GM13977 (cell line): ENCODE measurements at regions not wholly inside any gene's neighbourhood (a gene's known extent, or its start where the extent isn't known, plus 50 kb on each side); places are given as distances from the start of the nearest gene placed in this dataset.
A peak's percentile ranks its signal among the peaks of the same experiment; 100 is the strongest.

Experiments
- DNase-seq: peaks from one replicate; pipeline ENCODE4 v3.0.0; 2012; ENCODE audit warnings: low spot score
- in situ Hi-C: fragments of 300-500 bp; cut with MboI; formaldehyde crosslinking; loops from one replicate; pipeline ENCODE4 v1.12.0; 2022; ENCODE audit warnings: low sequenced_read_pairs, low pct_unique_long_range_greater_than_20kb, mixed read lengths, inconsistent platforms; ENCODE audit not compliant: unreplicated experiment
- TF ChIP-seq, protein P1 (sequence below): IDR thresholded peaks from 2 replicates; pipeline ENCODE4 v1.5.1; 2012; ENCODE audit warnings: mild to moderate bottlenecking, control low read depth; ENCODE audit not compliant: insufficient read depth; ENCODE audit errors: extremely low read depth, missing control alignments

DNA sequence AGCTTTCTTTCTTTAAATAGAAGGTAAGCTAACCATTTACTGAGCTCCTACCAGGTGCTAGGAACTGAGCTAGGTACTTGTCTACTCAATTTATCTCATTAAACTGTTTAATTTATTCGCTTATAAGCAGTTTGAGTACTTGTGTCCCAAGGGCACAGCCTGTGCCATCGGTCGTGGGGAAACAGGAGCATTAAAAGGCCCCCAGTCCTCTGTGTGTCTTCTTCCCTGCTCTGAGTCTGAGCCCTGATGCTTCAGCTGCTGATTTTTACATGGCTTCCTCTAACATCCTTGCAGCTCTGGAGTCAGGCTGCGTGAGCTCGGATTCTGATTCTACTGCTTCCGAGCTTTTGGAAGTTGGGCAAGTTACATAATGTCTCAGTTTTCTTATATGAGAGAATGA lies 239.5 kb downstream of the EDEM1 start:
- no peak for DNase-seq
- TF ChIP-seq, protein P1, sequence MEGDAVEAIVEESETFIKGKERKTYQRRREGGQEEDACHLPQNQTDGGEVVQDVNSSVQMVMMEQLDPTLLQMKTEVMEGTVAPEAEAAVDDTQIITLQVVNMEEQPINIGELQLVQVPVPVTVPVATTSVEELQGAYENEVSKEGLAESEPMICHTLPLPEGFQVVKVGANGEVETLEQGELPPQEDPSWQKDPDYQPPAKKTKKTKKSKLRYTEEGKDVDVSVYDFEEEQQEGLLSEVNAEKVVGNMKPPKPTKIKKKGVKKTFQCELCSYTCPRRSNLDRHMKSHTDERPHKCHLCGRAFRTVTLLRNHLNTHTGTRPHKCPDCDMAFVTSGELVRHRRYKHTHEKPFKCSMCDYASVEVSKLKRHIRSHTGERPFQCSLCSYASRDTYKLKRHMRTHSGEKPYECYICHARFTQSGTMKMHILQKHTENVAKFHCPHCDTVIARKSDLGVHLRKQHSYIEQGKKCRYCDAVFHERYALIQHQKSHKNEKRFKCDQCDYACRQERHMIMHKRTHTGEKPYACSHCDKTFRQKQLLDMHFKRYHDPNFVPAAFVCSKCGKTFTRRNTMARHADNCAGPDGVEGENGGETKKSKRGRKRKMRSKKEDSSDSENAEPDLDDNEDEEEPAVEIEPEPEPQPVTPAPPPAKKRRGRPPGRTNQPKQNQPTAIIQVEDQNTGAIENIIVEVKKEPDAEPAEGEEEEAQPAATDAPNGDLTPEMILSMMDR = no peak
- in situ Hi-C loops = no loop called here

DNA sequence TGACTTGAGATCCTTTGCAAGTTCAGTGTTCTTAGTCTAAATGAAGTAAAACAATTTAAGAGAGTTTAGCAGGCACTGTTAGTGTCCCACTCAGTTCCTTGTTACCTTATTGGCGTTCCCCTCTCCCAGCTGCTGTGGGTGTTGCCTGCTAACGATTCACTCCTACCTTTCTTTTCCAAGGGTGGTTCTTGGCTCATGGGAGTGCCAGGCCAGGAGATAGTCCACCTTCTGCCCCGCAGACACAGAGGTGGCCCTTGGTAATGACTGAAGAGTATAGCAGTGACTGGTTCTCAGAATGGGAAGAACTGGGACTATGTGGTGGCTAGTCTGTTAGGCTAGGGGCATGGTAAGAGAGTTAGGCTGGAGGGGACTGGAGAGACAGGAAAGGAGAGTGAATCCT lies 240.4 kb downstream of the EDEM1 start:
- in situ Hi-C loops = no loop called here
- DNase-seq = no peak
- TF ChIP-seq, protein P1 = no peak

DNA sequence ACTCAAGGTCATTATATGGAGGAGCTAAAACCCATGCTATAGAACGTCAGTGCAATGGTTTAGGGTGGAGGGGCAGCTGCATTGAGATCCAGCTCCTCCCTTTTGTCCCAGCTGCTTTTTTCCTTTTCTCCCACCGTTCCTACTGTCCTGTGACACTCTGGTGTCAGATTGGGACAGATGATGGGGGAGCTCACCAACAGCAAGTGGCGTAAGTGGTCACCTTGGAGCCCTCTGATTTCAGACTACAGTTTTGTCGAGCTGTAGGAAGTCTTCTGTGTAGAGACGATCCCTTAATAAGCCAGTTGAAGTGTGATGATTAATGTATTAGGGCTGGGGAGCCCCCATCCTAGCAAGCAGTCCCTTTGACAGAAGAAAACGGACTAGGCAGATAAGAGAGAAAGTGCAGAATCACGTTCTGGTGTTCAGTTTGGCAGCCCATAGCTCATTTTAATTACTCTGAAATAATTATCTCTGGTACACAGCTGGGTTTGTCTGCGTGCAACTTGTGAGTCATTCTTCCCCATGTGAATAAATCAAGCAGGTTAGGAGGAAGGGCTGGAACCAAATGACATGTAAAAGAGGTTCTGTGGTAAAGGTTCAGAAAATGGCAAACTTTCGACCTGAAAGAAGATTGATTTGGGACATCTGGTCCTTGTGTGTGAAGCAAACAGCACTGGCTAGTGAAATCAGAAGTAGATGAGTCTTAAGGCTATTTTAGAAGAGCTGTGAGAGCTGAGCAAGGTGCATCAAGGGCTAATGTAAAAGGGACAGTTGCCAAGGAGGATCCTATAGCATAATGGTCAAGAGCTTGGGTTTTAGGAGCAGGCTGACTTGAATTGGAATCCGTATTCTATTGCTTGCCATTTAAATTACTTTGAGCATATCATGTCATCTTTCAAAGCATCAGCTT lies 241.4 kb downstream of the EDEM1 start:
- TF ChIP-seq, protein P1 = no peak
- DNase-seq = peak; percentile 20
- in situ Hi-C loops = no loop called here

DNA sequence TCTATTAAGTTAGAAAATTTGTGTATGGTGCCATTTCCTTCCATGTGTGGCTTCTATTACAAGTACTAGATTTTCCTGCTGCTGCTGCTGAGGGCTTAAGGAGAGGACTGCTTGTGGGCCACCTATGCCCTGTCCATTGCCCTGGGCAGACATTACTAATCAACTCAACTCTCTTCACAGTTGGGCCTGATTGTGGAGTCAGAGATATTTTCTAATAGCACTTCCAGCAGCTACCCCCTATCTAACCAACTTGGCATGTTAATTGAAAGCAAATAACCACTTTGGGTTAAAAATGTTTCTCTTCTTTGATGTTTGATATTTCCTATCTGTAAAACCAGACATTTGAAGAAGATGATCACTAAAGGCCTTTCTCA lies 242.0 kb downstream of the EDEM1 start:
- DNase-seq = no peak
- in situ Hi-C loops = no loop called here
- TF ChIP-seq, protein P1 = no peak

DNA sequence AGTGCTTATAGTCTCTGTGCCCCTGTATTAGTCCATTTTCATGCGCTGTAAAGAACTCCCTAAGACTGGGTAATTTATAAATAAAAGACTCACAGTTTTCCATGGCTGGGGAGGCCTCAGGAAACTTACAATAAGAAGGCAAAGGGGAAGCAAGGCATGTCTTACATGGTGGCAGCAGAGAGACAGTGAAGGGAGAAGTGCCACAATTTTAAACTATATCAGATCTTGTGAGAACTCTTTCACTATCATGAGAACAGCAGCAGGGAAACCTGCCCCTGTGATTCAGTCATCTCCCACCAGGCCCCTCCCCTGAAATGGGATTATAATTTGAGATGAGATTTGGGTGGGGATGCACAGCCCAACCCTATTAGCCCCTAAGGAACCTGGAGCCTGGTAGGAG lies 243.2 kb downstream of the EDEM1 start:
- TF ChIP-seq, protein P1 = no peak
- in situ Hi-C loops = no loop called here
- DNase-seq = no peak

DNA sequence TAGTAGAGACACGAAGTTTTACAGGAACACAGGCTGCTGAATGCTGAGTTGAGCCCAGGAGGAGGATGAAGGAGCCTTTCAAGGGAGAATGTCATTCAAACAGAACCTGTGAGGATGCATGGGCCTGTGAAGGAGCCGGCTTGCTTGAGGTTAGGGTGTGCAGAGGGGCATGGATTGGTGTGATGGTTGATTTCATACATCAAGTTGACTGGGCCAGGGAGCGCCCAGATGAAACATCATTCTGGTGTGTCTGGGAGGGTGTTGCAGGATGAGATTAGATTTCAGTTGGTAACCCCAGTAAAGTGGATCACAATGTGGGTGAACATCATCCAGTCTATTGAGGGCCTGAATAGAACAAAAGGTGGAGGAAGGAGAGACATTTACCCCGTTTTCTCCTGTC lies 243.6 kb downstream of the EDEM1 start:
- TF ChIP-seq, protein P1 = no peak
- in situ Hi-C loops = no loop called here
- no peak for DNase-seq
